ENCODE measurements at regions not wholly inside any gene's neighbourhood (a gene's known extent, or its start where the extent isn't known, plus 50 kb on each side); places are given as distances from the start of the nearest gene placed in this dataset.
A peak's percentile ranks its signal among the peaks of the same experiment; 100 is the strongest.

GRCh38 chr16:22424161-22424937 is 49.9 kb upstream of the CDR2 start:
- WGBS, 2 experiments (ENCODE audit: extremely low coverage in 2 of 2, insufficient read length in 1 of 2) = 50% methylated on average over 8 of the region's 22 CpGs; no CpG with 5 or more reads in 1 of the 2 experiments
- Histone ChIP-seq H4K5ac (ENCODE audit: low read depth, low read length) (peak overlapping the region; percentile 84), H3K79me1 (ENCODE audit: low read depth in 1 of 2, low read length in 2 of 2) (peaks cover 4 to 6% of the 10 kb centered on the region in 2 experiments; a peak in 2 of 4 replicates), H3K18ac (ENCODE audit: low read depth, low read length) (peak overlapping the region; percentile 36), H2AFZ (replicated peaks; ENCODE audit: low read length, poor library complexity) (peak overlapping the region; percentile 77), H3K14ac (replicated peaks; ENCODE audit: low read depth, low read length) (peak overlapping the region; percentile 25; the same call in 1 of the 2 replicates), H2BK20ac (ENCODE audit: low read depth, low read length) (peak overlapping the region; percentile 0; the same call in 1 of the 2 replicates), H4K91ac (ENCODE audit: insufficient read depth, low read depth, low read length) (peak overlapping the region; percentile 44; the same call in 1 of the 2 replicates), H3K9me1 (ENCODE audit: insufficient read depth, low read length) (peaks cover 4% of the 10 kb centered on the region), H3K36me3 (ENCODE audit: control insufficient read depth, insufficient read depth, low read length) (peaks cover 31% of the 10 kb centered on the region), H2BK120ac (ENCODE audit: low read depth, low read length) (peak overlapping the region; percentile 57), H3K27ac (ENCODE audit: insufficient read depth, low read length) (peak overlapping the region; percentile 39; the same call in 1 of the 2 replicates), H2AK9ac (replicated peaks; ENCODE audit: low read depth, low read length, poor library complexity) (peak overlapping the region; percentile 57), H2AK5ac (ENCODE audit: low read depth, low read length) (peak overlapping the region; percentile 0), H3K4me3 (ENCODE audit: insufficient read depth, low read depth, low read length) (no peak overlapping the region), H3K4ac (ENCODE audit: low read depth, low read length) (peak overlapping the region; percentile 22; the same call in 1 of the 2 replicates), H3K4me2 (ENCODE audit: low read depth, low read length) (peak overlapping the region; percentile 70), H4K20me1 (ENCODE audit: insufficient read depth, low read length) (no peaks in the 10 kb centered on the region), H3K9me3 (ENCODE audit: control insufficient read depth, insufficient read depth, low read length) (no peaks in the 10 kb centered on the region), H3K9ac (ENCODE audit: low read depth, low read length) (peak overlapping the region; percentile 64), H3K27me3 (ENCODE audit: control insufficient read depth, insufficient read depth, low read length) (no peaks in the 10 kb centered on the region), H3K4me1 (ENCODE audit: control insufficient read depth, insufficient read depth, low read length) (peaks cover 13% of the 10 kb centered on the region), H2BK15ac (ENCODE audit: low read depth, low read length) (no peak overlapping the region), H2BK5ac (ENCODE audit: low read depth, low read length, poor library complexity, severe bottlenecking) (no peak overlapping the region), H3K56ac (ENCODE audit: extremely low read depth, insufficient read depth, low read length) (no peak overlapping the region), H4K8ac (ENCODE audit: low read depth in 2 of 2, low read length in 2 of 2) (peak overlapping the region in 1 of 2 experiments; percentile 79; a peak in 2 of 4 replicates), H3K23ac (ENCODE audit: low read depth, low read length) (0 out of 2 replicates have a peak overlapping the region, but pooled peaks have one; percentile 38)
- intact Hi-C loops (cut with micrococcal nuclease) = no loop called here
- dilution Hi-C loops (cut with HindIII; ENCODE audit: low sequenced_read_pairs, unreplicated experiment) = no loop called here
- no peak for TF ChIP-seq RCOR1 (IDR thresholded peaks at IDR 0.05; ENCODE audit: insufficient replicate concordance, low read length)
- no peak for TF ChIP-seq MAZ (IDR thresholded peaks at IDR 0.05; ENCODE audit: borderline replicate concordance, low read depth, low read length)
- TF ChIP-seq CEBPB (IDR thresholded peaks at IDR 0.05; ENCODE audit: low read depth, low read length) = no peak
- no peak for TF ChIP-seq SMC3 (IDR thresholded peaks at IDR 0.05; ENCODE audit: low read depth, low read length)
- no peak for TF ChIP-seq ELK1 (IDR thresholded peaks at IDR 0.05; ENCODE audit: borderline replicate concordance, low read depth, low read length)
- TF ChIP-seq USF2 (IDR thresholded peaks at IDR 0.05; ENCODE audit: low read depth, low read length) = no peak
- no peak for TF ChIP-seq MXI1 (IDR thresholded peaks at IDR 0.05; ENCODE audit: borderline replicate concordance, low read depth, low read length)
- in situ Hi-C loops (cut with MboI; ENCODE audit: low sequenced_read_pairs) = no loop called here
- no TSS peak for BruUV-seq (replicated peaks)
- CTCF ChIA-PET = no interaction called here
- POLR2A ChIA-PET (ENCODE audit: unreplicated experiment) = no interaction called here
- DNase-seq (no peak), ATAC-seq (ENCODE audit: low read depth) (peak; percentile 65)

Data from IMR-90 (cell line).